Ishikawa (cell line): ENCODE measurements at regions not wholly inside any gene's neighbourhood (a gene's known extent, or its start where the extent isn't known, plus 50 kb on each side); places are given as distances from the start of the nearest gene placed in this dataset.

Experiments
- CEBPB ChIP-seq: IDR thresholded peaks from 2 replicates; pipeline ENCODE4 v1.6.1; 2012
- CREB1 ChIP-seq: IDR thresholded peaks from 2 replicates; pipeline ENCODE4 v1.6.1; 2012; ENCODE audit warnings: low read depth
- EP300 ChIP-seq: IDR thresholded peaks from 2 replicates; pipeline ENCODE4 v1.6.1; 2012; ENCODE audit warnings: borderline replicate concordance
- FOXM1 ChIP-seq: IDR thresholded peaks from 2 replicates; pipeline ENCODE4 v1.6.1; 2012; ENCODE audit warnings: low read depth, borderline replicate concordance
- NFIC ChIP-seq: IDR thresholded peaks from 2 replicates; pipeline ENCODE4 v1.6.1; 2012
- RAD21 ChIP-seq: IDR thresholded peaks from 2 replicates; pipeline ENCODE4 v1.6.1; 2012; ENCODE audit warnings: low read depth
- TAF1 ChIP-seq: IDR thresholded peaks from 2 replicates; pipeline ENCODE4 v1.6.1; 2012; ENCODE audit warnings: low read depth, mild to moderate bottlenecking
- TCF12 ChIP-seq: IDR thresholded peaks from 2 replicates; pipeline ENCODE4 v1.6.1; 2012; ENCODE audit warnings: low read depth
- YY1 ChIP-seq: IDR thresholded peaks from 2 replicates; pipeline ENCODE4 v1.6.1; 2012; ENCODE audit warnings: low read depth
- ZBTB7A ChIP-seq: IDR thresholded peaks from 2 replicates; pipeline ENCODE4 v1.6.1; 2012; ENCODE audit warnings: low read depth
- TF ChIP-seq, protein P1 (sequence below): IDR thresholded peaks from 2 replicates; pipeline ENCODE4 v1.6.1; 2012
- TF ChIP-seq, protein P2 (sequence below): IDR thresholded peaks from 2 replicates; pipeline ENCODE4 v1.6.1; 2012; ENCODE audit warnings: low read depth, mild to moderate bottlenecking
- TF ChIP-seq, protein P3 (sequence below): IDR thresholded peaks from 2 replicates; pipeline ENCODE4 v1.6.1; 2012

DNA sequence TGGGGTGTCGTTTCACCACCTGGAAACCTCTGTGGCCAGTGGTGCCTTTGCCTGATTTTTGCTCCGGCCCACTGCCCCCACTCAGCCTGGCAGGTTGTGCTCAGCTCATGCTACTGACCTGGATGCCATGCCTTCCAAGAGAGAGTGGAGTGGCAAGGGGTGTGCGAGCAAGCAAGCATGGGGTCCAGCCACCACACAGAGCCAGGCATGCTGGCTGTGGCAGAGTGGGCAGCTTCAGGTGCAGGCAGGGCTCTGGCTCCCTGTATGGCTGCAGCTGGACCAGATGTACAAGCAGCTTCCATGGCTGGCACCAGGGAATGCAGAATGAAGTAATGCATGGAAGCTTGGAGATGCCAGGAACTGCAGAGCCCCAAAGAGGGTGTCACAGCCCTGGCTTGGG is 620.5 kb upstream of the SETBP1 start:
- TF ChIP-seq TCF12 (no peak), EP300 (no peak), ZBTB7A (no peak), CREB1 (no peak), RAD21 (no peak), YY1 (no peak), CEBPB (no peak), TAF1 (no peak), FOXM1 (no peak), NFIC (no peak)
- TF ChIP-seq, protein P1, sequence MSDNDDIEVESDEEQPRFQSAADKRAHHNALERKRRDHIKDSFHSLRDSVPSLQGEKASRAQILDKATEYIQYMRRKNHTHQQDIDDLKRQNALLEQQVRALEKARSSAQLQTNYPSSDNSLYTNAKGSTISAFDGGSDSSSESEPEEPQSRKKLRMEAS: no peak
- TF ChIP-seq, protein P2, sequence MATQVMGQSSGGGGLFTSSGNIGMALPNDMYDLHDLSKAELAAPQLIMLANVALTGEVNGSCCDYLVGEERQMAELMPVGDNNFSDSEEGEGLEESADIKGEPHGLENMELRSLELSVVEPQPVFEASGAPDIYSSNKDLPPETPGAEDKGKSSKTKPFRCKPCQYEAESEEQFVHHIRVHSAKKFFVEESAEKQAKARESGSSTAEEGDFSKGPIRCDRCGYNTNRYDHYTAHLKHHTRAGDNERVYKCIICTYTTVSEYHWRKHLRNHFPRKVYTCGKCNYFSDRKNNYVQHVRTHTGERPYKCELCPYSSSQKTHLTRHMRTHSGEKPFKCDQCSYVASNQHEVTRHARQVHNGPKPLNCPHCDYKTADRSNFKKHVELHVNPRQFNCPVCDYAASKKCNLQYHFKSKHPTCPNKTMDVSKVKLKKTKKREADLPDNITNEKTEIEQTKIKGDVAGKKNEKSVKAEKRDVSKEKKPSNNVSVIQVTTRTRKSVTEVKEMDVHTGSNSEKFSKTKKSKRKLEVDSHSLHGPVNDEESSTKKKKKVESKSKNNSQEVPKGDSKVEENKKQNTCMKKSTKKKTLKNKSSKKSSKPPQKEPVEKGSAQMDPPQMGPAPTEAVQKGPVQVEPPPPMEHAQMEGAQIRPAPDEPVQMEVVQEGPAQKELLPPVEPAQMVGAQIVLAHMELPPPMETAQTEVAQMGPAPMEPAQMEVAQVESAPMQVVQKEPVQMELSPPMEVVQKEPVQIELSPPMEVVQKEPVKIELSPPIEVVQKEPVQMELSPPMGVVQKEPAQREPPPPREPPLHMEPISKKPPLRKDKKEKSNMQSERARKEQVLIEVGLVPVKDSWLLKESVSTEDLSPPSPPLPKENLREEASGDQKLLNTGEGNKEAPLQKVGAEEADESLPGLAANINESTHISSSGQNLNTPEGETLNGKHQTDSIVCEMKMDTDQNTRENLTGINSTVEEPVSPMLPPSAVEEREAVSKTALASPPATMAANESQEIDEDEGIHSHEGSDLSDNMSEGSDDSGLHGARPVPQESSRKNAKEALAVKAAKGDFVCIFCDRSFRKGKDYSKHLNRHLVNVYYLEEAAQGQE: no peak
- TF ChIP-seq, protein P3, sequence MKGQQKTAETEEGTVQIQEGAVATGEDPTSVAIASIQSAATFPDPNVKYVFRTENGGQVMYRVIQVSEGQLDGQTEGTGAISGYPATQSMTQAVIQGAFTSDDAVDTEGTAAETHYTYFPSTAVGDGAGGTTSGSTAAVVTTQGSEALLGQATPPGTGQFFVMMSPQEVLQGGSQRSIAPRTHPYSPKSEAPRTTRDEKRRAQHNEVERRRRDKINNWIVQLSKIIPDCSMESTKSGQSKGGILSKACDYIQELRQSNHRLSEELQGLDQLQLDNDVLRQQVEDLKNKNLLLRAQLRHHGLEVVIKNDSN: no peak
